SIG-M5 treated with dmso at 0.1 percent for 504 hours (cell line): ENCODE measurements at regions not wholly inside any gene's neighbourhood (a gene's known extent, or its start where the extent isn't known, plus 50 kb on each side); places are given as distances from the start of the nearest gene placed in this dataset.
A peak's percentile ranks its signal among the peaks of the same experiment; 100 is the strongest.
"Not testable (repeated sequence)": the region's sequence is repeated elsewhere in the genome, so short reads cannot be mapped to it uniquely, and the experiment has no call there.

Source experiments
- DNase-seq: peaks from one replicate; lab custom pipeline; 2025; ENCODE audit not compliant: unreplicated experiment; lab: John Stamatoyannopoulos, UW

GRCh38 chr1:226461087-226461486 lies 53.2 kb upstream of the PARP1 start:
- no peak for DNase-seq

DNA sequence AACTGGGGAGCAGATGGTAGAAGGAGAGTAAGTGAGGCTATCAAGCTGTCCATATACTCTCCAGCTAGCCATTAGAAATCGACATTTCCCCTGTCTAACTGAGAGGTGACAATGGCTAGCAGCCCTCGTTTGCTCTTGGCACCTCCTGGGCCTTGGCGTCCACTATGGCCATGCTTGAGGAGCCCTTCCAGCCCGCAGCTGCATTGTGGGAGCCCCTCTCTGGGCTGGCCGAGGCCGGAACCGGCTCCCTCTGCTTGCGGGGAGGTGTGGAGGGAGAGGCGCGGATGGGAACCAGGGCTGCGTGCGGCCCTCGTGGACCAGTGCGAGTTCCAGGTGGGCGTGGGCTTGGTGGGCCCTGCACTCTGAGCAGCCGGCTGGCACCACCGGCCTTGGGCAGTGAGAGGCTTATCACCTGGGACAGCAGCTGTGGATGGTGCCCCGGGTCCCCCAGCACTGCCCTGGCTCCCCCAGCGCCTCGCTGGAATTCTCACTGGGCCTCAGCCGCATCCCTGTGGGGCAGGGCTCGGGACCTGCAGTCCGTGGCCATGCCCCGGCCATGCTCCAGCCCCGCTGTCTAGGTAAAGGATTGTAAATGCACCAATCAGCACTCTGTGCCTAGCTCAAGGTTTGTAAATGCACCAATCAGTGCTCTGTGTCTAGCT lies 56.2 kb upstream of the PARP1 start:
- no peak for DNase-seq

DNA sequence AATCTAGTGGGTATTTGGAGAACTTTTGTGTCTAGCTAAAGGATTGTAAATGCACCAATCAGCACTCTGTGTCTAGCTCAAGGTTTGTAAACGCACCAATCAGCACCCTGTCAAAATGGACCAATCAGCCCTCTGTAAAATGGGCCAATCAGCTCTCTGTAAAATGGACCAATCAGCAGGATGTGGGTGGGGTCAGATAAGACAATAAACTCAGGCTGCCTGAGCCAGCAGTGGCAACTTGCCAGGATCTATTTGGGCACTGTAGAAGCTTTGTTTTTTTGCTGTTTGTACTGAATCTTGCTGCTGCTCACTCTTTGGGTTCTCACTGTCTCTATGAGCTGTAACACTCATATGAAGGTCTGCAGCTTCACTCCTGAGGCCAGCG lies 56.7 kb upstream of the PARP1 start:
- DNase-seq = not testable (repeated sequence)

DNA sequence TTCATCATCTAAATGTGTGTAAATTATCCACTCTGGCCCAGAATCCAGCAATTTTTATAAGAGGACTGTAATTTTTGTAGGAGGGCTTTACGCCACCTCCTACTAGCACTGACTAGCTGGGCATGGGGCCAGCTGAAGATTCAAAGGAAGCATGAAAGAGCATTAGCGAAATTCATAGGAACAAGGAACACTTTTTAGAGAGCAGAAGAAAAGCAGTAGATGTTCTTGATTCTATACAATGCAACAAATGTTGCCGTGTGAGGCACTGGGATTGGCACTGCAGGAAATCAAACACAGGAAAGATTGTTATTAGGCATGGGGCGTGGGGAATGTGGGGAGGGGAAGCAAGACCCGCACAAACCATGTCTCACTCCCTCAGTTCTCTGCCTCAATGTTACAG lies 58.4 kb upstream of the PARP1 start:
- no peak for DNase-seq

- no peak for DNase-seq
Observed at GRCh38 chr1:226467443-226467842, 59.5 kb upstream of the PARP1 start.

DNA sequence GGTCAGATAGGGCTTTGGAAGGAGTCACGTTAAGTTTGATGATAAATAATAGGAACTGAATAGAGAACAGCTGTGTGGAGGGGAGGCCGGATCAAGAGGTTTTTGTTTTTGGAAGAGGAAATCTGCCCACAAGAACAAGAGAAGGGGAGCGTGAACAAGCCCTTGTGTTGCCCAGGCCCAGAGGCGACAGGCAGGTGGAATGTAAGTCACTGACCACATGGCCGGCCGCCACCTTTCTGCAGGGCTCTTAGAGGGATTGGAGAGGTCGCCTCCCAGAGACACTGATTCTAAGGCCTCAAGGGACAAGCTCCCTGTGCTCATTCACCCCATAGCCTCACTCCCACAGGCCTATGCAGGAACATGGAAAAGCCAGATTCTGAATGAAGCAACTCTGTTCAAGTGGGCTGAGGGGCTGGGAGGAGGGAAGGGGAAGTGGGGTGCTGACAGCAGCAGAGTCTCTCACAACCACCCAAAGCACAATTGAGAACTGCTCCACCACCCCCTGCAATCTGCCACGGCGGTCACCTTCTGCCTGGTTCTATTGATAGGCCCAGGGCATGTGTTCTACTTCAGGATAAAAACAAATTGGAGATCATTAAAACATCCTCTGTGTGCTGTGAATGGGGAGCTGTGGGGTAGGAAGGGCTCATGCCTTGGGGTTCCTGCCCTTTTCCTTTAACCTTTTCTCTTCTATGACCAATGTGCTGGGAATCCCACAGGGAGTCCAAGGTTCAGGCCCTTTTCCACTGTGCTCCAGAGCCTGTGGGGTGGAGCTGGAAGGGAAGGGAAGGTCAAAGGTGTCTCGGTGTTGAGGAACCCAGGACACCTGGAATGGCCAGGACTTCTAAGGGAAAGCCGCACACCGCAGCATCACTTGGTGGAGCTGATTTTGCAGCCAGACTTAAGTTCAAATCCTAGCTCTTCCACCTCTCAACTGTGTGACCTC lies 63.3 kb upstream of the PARP1 start:
- no peak for DNase-seq

GRCh38 chr1:226473325-226473724 lies 65.4 kb upstream of the PARP1 start:
- DNase-seq = no peak

DNA sequence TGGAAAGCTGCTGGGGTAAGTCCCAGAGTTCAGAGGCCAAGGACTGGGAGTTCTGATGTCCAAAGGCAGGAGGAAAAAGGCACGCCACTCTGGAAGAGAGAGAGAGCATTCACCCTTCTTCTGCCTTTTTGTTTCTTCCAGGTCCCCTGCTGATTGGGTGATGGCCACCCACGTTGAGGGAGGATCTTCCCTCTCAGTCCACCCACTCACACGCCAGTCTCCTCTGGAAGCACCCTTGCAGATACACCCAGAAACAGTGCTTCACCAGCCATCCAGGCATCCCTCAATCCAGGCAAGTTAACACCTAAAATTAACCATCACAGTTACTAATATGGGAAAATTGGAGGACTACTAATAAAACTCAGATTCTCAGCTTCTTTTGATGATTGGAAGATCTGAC lies 66.1 kb upstream of the PARP1 start:
- DNase-seq = no peak

DNA sequence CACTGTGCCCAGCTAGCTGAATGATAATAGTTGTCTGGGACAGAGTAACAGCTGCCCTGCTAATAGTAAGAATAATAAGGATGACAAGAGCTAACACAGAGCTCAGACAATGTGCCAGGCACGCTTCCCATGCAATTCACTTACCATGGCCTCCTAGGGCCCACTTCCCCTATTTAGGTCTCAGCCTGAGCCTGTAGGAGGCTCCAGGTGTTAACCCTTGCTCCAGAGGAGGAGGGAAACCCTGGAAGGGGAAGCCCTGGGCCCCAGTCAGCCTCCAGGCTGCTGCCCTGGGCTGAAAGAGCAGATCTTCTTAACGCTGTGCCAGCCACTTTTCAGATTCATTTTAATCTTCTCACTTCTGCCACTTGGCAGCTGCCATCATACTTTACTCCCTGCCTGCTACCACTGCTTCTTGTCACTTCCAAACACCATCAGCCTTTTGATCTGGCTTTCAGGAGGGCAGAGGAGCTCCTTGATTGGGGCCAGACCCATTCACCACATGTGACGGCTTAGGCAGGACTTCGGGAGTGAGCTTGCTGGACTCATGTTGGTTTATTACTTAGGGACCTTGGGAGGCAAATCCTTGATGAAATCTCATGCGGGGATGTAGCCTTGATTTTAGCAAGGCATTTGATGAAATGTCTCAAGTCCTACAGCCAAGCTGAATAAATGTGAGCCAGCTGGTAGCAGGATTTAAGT lies 66.7 kb upstream of the PARP1 start:
- peak; percentile 47 for DNase-seq

DNA sequence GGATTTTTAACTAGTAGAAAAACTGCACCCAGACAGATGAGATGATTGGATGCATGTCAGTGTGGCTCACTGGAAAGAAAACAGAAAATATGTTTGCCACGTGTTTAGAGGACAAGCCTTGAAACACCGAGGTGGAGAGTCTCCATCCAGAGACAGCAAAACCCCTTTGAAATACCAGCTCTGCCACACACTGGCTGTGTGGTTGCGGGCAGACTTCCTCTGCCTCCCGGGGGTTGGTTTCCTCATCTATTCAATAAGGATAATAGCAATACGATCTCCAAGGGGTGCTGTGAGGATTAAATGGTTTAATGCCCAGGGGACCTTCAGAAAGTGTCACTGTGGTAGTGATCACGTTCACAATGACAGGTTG lies 67.2 kb upstream of the PARP1 start:
- no peak for DNase-seq

- DNase-seq = no peak
Observed at GRCh38 chr1:226476066-226476465, 68.2 kb upstream of the PARP1 start.

GRCh38 chr1:226476648-226477319 lies 68.9 kb upstream of the PARP1 start:
- peak; percentile 74 for DNase-seq

DNA sequence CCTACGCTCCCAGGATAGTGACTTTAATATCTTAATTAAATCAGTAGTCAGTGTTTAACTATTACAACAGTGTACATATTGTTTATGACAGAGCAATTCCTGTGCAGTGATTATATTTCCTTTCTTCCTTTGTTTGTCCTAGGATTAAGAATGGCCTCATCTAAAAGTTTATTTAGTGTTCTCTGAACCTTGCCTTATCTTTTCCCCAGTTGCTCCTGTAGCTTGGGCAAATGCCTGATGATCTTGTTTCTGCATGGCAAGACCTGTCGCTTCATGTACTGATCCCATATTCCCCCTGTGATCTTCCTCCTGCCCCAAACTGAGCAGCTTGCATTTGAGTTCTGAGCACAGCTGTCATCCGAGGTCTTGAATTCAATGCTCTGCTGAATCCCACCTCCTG lies 69.1 kb upstream of the STUM start:
- no peak for DNase-seq

DNA sequence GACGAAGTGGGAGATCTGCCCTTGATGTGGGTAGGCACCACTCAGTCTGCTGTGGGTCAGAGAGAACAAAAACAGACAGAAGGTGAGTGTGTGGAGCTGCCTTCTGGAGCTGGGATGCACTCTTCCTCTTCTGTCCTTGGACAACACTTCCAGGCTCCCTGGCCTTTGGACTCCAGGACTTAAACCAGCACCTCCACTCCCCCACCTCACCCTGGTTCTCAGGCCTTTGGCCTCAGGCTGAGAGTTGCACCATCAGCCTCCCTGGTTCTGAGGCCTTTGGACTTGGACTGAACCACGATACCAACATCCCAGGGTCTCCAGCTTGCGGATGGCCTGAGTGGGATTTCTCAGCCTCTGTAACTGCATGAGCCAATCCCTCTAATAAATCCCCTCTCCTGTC lies 68.1 kb upstream of the STUM start:
- DNase-seq = no peak

GRCh38 chr1:226481133-226481532 lies 67.4 kb upstream of the STUM start:
- no peak for DNase-seq

GRCh38 chr1:226482196-226482595 lies 66.4 kb upstream of the STUM start:
- DNase-seq = no peak

DNA sequence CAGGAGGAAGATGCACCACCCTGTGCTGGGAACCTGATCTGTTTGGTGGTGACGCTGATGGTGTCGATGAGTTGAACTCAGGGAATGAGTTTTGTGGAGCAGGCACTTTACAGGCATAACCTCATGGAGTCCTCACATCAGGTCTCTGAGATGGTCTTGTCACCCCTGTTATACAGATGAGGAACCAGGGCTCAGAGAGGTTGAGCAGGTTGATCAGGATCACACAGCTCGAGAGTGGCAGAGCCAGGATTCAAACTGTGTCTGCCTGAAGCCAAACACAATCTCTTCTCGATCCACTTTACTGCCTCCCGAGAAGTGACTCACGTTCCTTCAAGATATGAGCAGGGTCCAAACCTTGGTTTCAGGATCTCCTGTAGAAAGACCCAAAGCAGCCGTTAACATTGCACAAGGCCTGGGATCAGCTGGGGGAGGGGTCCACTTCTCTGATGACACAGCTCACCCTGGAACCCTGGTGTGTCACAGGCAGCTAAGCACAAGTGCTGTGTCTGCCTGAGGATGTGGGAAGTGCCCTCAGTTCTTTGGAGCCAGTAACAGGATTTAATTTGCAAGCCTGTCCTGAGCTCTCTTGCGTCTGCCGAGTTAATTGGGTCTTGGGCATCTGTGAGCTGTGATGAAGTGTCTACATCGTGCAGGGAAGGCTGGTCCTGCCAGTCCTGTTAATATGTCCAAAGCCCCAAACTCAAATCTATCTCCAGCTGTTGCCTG lies 65.4 kb upstream of the STUM start:
- peak; percentile 86 for DNase-seq

GRCh38 chr1:226485192-226485591 lies 63.4 kb upstream of the STUM start:
- no peak for DNase-seq

DNA sequence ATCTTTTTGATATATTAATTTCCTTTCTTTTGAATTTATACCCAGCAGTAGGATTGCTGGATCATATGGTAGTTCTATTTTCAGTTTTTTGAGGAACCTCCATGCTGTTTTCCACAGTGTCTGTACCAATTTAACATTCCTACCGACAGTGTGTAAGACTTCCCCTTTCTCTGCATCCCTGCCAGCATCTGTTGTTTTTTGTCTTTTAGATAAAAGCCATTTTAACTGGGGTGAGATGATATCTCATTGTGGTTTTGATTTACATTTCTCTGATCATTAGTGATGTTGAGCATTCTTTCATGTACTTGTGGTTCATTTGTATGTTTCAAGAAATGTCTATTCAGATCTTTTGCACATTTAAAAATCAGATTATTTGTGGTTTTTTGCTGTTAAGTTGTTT lies 62.4 kb upstream of the STUM start:
- no peak for DNase-seq

DNA sequence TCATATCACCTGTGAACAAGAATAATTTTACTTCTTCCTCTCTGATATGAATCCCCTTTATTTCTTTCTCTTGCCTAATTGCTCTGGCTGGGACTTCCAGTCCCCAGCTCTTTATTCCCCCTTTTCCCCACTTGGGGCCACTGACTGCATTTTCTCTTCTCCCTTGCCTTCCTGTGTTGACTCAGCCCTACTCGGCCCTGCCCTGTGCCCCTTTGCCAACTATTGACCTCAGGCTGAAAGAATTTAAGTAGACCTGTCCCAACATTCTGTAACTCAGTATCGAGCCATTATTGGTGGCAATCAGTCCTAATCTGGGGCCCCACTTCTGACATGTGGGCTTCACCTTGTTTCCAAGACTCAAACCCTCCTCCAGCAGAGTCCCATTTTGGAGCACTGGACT lies 60.6 kb upstream of the STUM start:
- no peak for DNase-seq
